Neural progenitor cell (in vitro differentiated cells): ENCODE measurements at regions not wholly inside any gene's neighbourhood (a gene's known extent, or its start where the extent isn't known, plus 50 kb on each side); places are given as distances from the start of the nearest gene placed in this dataset.

Source experiments
- DNase-seq: peaks from one replicate; pipeline ENCODE4 v3.0.0-alpha.2; 2016; ENCODE audit warnings: low spot score
- H2AFZ ChIP-seq: fragments of 200-600 bp; sonication (generic); replicated peaks from 2 replicates; pipeline ENCODE4 v1.6.1; 2016; ENCODE audit warnings: antibody characterized with exemption
- H3F3A ChIP-seq: fragments of 200-600 bp; sonication (generic); 2 replicates; pipeline ENCODE4 v1.6.1; 2016; ENCODE audit warnings: antibody characterized with exemption, low read depth
- H3K27ac ChIP-seq: fragments of 200-600 bp; sonication (generic); 2 replicates; pipeline ENCODE4 v1.5.1; 2016; ENCODE audit warnings: mild to moderate bottlenecking
- H3K27me3 ChIP-seq: fragments of 200-600 bp; sonication (generic); 2 replicates; pipeline ENCODE4 v1.6.1; 2016; ENCODE audit warnings: mild to moderate bottlenecking, moderate library complexity
- H3K36me3 ChIP-seq: fragments of 200-600 bp; sonication (generic); 2 replicates; pipeline ENCODE4 v1.5.1; 2016
- H3K4me1 ChIP-seq: fragments of 200-600 bp; sonication (generic); 2 replicates; pipeline ENCODE4 v1.6.1; 2016; ENCODE audit warnings: mixed run types
- H3K4me2 ChIP-seq: fragments of 200-600 bp; sonication (generic); 2 replicates; pipeline ENCODE4 v1.6.1; 2016
- H3K4me3 ChIP-seq: fragments of 200-600 bp; sonication (generic); 2 replicates; pipeline ENCODE4 v1.5.1; 2016
- H3K79me2 ChIP-seq: fragments of 200-600 bp; sonication (generic); 2 replicates; pipeline ENCODE4 v1.6.1; 2016; ENCODE audit warnings: low read depth
- H3K9ac ChIP-seq: fragments of 200-600 bp; sonication (generic); 2 replicates; pipeline ENCODE4 v1.6.1; 2016
- H3K9me3 ChIP-seq: fragments of 200-600 bp; sonication (generic); 2 replicates; pipeline ENCODE4 v1.5.1; 2016; ENCODE audit warnings: low read depth
- H4K20me1 ChIP-seq: fragments of 200-600 bp; sonication (generic); 2 replicates; pipeline ENCODE4 v1.6.1; 2016; ENCODE audit warnings: low read depth
- H3K27ac Mint-ChIP-seq: 3 replicates; pipeline ENCODE4 v1.8.0; 2021; ENCODE audit warnings: mixed read lengths
- H3K27me3 Mint-ChIP-seq: 2 replicates; pipeline ENCODE4 v1.8.0; 2022; ENCODE audit warnings: low read depth, mild to moderate bottlenecking, inconsistent platforms, moderate library complexity, mixed read lengths; ENCODE audit not compliant: insufficient read depth
- H3K36me3 Mint-ChIP-seq: 3 replicates; pipeline ENCODE4 v1.8.0; 2021; ENCODE audit warnings: mixed read lengths
- H3K4me1 Mint-ChIP-seq: 3 replicates; pipeline ENCODE4 v1.8.0; 2021; ENCODE audit warnings: mixed read lengths
- H3K4me3 Mint-ChIP-seq: 3 replicates; pipeline ENCODE4 v1.8.0; 2021; ENCODE audit warnings: mild to moderate bottlenecking, moderate library complexity, mixed read lengths
- H3K9me3 Mint-ChIP-seq: 3 replicates; pipeline ENCODE4 v1.8.0; 2020; ENCODE audit warnings: mixed read lengths
- EZH2 ChIP-seq: fragments of 200-600 bp; sonication (generic); IDR thresholded peaks from 2 replicates; pipeline ENCODE4 v1.6.1; 2017; ENCODE audit warnings: antibody characterized with exemption, mild to moderate bottlenecking, moderate library complexity
- EZH2phosphoT487 ChIP-seq: fragments of 200-600 bp; sonication (generic); IDR thresholded peaks from 2 replicates; pipeline ENCODE4 v1.6.1; 2017; ENCODE audit warnings: antibody characterized with exemption
- TF ChIP-seq, protein P1 (sequence below): fragments of 200-600 bp; sonication (generic); IDR thresholded peaks from 2 replicates; pipeline ENCODE4 v1.5.1; 2017; ENCODE audit warnings: antibody characterized with exemption, mild to moderate bottlenecking

DNA sequence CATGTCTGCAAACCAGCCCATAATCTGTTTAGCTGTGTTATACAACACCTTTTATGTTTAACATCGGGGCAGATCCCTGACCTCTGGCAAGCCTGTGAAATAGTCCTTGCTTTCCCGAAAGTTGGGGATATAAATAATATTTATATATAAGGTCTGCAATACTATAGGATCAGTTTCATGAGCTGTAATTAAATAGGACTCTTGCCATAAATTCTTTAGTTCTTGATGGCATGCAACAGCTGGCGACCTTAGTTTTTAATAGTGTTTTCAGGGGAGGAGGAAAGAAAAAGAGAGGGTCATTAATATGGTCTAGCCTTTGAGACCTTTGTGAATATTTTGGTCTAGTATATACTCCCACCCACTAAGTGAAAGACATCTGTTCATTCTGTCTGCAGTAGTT lies 166.5 kb downstream of the MTX2 start:
- H3K9me3 Mint-ChIP-seq, result no peaks in the 10 kb centered on the region
- H3K27ac Mint-ChIP-seq, result no peak overlapping the region
- no peaks in the 10 kb centered on the region for H3F3A ChIP-seq

DNA sequence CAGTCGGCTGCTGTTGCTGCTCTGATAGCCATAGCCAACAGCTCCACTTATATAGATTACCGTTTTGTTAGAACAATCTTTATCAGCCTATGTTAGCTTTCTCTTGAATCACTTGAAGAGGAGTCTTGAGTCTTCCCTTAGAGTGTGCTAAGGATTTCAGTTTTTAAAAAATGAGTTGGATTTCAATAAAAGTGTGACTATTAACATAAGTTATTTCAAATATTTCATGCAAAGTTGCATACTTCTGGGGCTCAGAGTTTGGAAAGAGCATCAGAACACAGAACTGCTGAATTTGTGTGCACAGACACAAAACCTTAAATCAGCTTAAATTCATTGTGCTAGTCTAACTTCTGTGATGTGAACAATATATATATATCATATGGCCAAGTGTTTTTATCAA lies 174.7 kb downstream of the MTX2 start:
- H3K4me3 ChIP-seq, result no peak overlapping the region
- no peak overlapping the region for H3K27ac ChIP-seq
- no peaks in the 10 kb centered on the region for H3K9me3 ChIP-seq
- TF ChIP-seq EZH2phosphoT487, result no peak
- TF ChIP-seq, protein P1, sequence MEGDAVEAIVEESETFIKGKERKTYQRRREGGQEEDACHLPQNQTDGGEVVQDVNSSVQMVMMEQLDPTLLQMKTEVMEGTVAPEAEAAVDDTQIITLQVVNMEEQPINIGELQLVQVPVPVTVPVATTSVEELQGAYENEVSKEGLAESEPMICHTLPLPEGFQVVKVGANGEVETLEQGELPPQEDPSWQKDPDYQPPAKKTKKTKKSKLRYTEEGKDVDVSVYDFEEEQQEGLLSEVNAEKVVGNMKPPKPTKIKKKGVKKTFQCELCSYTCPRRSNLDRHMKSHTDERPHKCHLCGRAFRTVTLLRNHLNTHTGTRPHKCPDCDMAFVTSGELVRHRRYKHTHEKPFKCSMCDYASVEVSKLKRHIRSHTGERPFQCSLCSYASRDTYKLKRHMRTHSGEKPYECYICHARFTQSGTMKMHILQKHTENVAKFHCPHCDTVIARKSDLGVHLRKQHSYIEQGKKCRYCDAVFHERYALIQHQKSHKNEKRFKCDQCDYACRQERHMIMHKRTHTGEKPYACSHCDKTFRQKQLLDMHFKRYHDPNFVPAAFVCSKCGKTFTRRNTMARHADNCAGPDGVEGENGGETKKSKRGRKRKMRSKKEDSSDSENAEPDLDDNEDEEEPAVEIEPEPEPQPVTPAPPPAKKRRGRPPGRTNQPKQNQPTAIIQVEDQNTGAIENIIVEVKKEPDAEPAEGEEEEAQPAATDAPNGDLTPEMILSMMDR, result no peak
- no peak for TF ChIP-seq EZH2
- Mint-ChIP-seq H3K27me3 (no peaks in the 10 kb centered on the region), H3K4me3 (no peak overlapping the region), H3K27ac (no peak overlapping the region), H3K9me3 (no peaks in the 10 kb centered on the region), H3K4me1 (no peaks in the 10 kb centered on the region), H3K36me3 (no peaks in the 10 kb centered on the region)
- no peak overlapping the region for H2AFZ ChIP-seq
- no peak for DNase-seq
- no peaks in the 10 kb centered on the region for H3K4me1 ChIP-seq
- H3K27me3 ChIP-seq, result no peaks in the 10 kb centered on the region
- H3K9ac ChIP-seq, result no peak overlapping the region
- no peaks in the 10 kb centered on the region for H4K20me1 ChIP-seq
- no peak overlapping the region for H3K4me2 ChIP-seq
- no peaks in the 10 kb centered on the region for H3K79me2 ChIP-seq
- no peaks in the 10 kb centered on the region for H3K36me3 ChIP-seq
- H3F3A ChIP-seq, result no peaks in the 10 kb centered on the region

More for the DNA sequence above, 166.5 kb downstream of the MTX2 start:
- Histone ChIP-seq H3K4me3 (no peak overlapping the region), H4K20me1 (no peaks in the 10 kb centered on the region), H3K9ac (no peak overlapping the region), H3K27me3 (no peaks in the 10 kb centered on the region), H3K36me3 (no peaks in the 10 kb centered on the region), H3K79me2 (no peaks in the 10 kb centered on the region), H3K4me2 (no peak overlapping the region), H2AFZ (no peak overlapping the region), H3K4me1 (no peaks in the 10 kb centered on the region), H3K27ac (no peak overlapping the region), H3K9me3 (no peaks in the 10 kb centered on the region)
- DNase-seq, result no peak
- Mint-ChIP-seq H3K4me3 (no peak overlapping the region), H3K27me3 (no peaks in the 10 kb centered on the region), H3K4me1 (no peaks in the 10 kb centered on the region), H3K36me3 (no peaks in the 10 kb centered on the region)
- TF ChIP-seq, protein P1, result no peak
- TF ChIP-seq EZH2, result no peak
- TF ChIP-seq EZH2phosphoT487, result no peak

DNA sequence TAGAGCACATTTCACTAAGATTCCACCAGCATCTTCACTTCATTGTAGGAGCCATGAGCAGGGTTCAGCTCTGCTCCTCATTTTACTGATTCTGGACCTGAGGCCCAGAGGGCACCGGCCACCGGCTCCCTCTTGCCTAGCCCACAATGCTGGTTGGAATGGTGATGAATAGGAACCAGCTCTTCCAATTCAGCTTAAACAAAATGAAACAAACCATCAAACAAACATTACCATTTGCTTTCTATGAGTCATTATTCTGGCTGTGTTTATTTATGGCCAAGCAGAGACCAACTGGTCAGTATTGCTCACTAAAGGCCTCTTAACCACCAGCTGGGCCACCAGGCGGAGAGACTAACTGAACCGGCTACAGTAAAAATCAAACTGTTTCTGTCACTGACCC lies 176.7 kb downstream of the MTX2 start:
- no peak overlapping the region for H3K4me3 ChIP-seq
- H3K27me3 ChIP-seq, result no peaks in the 10 kb centered on the region
- no peak overlapping the region for H3K27ac Mint-ChIP-seq
- DNase-seq, result no peak
- H3K27me3 Mint-ChIP-seq, result no peaks in the 10 kb centered on the region
- no peak overlapping the region for H3K27ac ChIP-seq
- no peak overlapping the region for H2AFZ ChIP-seq
- no peaks in the 10 kb centered on the region for H4K20me1 ChIP-seq
- no peaks in the 10 kb centered on the region for H3K9me3 ChIP-seq
- no peaks in the 10 kb centered on the region for H3F3A ChIP-seq
- H3K9ac ChIP-seq, result no peak overlapping the region
- TF ChIP-seq EZH2 (no peak), EZH2phosphoT487 (no peak)
- TF ChIP-seq, protein P1, result no peak
- H3K4me1 ChIP-seq, result no peaks in the 10 kb centered on the region
- no peaks in the 10 kb centered on the region for H3K79me2 ChIP-seq
- no peaks in the 10 kb centered on the region for H3K36me3 Mint-ChIP-seq
- no peak overlapping the region for H3K4me3 Mint-ChIP-seq
- no peaks in the 10 kb centered on the region for H3K4me1 Mint-ChIP-seq
- no peaks in the 10 kb centered on the region for H3K36me3 ChIP-seq
- no peaks in the 10 kb centered on the region for H3K9me3 Mint-ChIP-seq
- no peak overlapping the region for H3K4me2 ChIP-seq
